Endothelial cell of umbilical vein (primary cell): ENCODE measurements at regions not wholly inside any gene's neighbourhood (a gene's known extent, or its start where the extent isn't known, plus 50 kb on each side); places are given as distances from the start of the nearest gene placed in this dataset.

Experiments
- BruUV-seq: library from RNA; stranded (reverse); fragments of 400-500 nt; replicated peaks from 2 replicates; lab custom pipeline; 2021; lab: Mats Ljungman, UMichigan
- CTCF ChIA-PET: fragments of 300-600, 350-600 bp; sonication (Branson Sonifier 250); formaldehyde crosslinking; loops from one replicate; lab custom pipeline; 2021; ENCODE audit warnings: antibody characterized with exemption, inconsistent platforms; lab: Charles Lee
- POLR2A ChIA-PET: fragments of 300-600, 350-600 bp; sonication (Branson Sonifier 250); formaldehyde crosslinking; loops from one replicate; lab custom pipeline; 2021; ENCODE audit warnings: antibody characterized with exemption, inconsistent platforms; lab: Charles Lee
- DNase-seq: peaks from one replicate; pipeline ENCODE4 v3.0.0-alpha.2; 2011; ENCODE audit warnings: low read depth, low spot score
- FAIRE-seq: peaks from 2 replicates; lab custom pipeline; 2011; peaks lifted over from hg19 to GRCh38; lab: Jason Lieb, UNC
- H2AFZ ChIP-seq: 2 replicates; pipeline ENCODE4 v1.6.0; 2012; ENCODE audit warnings: low read depth, low read length, control low read depth, inconsistent platforms
- H3K27ac ChIP-seq: 2 replicates; pipeline ENCODE4 v1.5.1; 2011; ENCODE audit warnings: low read depth, mild to moderate bottlenecking, control low read depth, low read length, moderate library complexity; ENCODE audit not compliant: insufficient read depth
- H3K27me3 ChIP-seq, 2 experiments: 2 replicates each; pipeline versions ENCODE4 v1.6.0 to v1.6.1; 2011; ENCODE audit warnings: low read length in 2 of 2, mixed read lengths in 1 of 2; ENCODE audit not compliant: control insufficient read depth in 2 of 2, insufficient read depth in 2 of 2
- H3K36me3 ChIP-seq, 2 experiments: 2 replicates in 1 of 2; 3 replicates in 1 of 2; pipeline ENCODE4 v1.5.1; 2011; ENCODE audit warnings: low read length in 2 of 2, mild to moderate bottlenecking in 1 of 2, moderate library complexity in 1 of 2; ENCODE audit not compliant: control insufficient read depth in 2 of 2, insufficient read depth in 2 of 2; ENCODE audit errors: extremely low read depth in 1 of 2
- H3K4me1 ChIP-seq: 3 replicates; pipeline ENCODE4 v1.5.1; 2011; ENCODE audit warnings: mild to moderate bottlenecking, low read length; ENCODE audit not compliant: control insufficient read depth, insufficient read depth; ENCODE audit errors: extremely low read depth
- H3K4me2 ChIP-seq: 2 replicates; pipeline ENCODE4 v1.6.1; 2011; ENCODE audit warnings: low read length, control low read depth, mixed read lengths; ENCODE audit not compliant: insufficient read depth
- H3K4me3 ChIP-seq, 3 experiments: fragments of 200-600 bp in 1 of 3; sonication (generic), shearing (Covaris generic) in 1 of 3; replicated peaks in 1 of 3; 2 replicates each; pipeline ENCODE4 v1.5.1; 2011 to 2016; ENCODE audit warnings: control low read depth in 3 of 3, low read length in 3 of 3, mild to moderate bottlenecking in 2 of 3, inconsistent platforms in 1 of 3, low read depth in 1 of 3, moderate library complexity in 1 of 3; ENCODE audit not compliant: insufficient read depth in 1 of 3
- H3K79me2 ChIP-seq: 2 replicates; pipeline ENCODE4 v1.6.0; 2012; ENCODE audit warnings: low read length, inconsistent platforms; ENCODE audit not compliant: control insufficient read depth, insufficient read depth
- H3K9ac ChIP-seq: replicated peaks from 2 replicates; pipeline ENCODE3; 2011; ENCODE audit warnings: low read length, control low read depth; ENCODE audit not compliant: insufficient read depth; ENCODE audit errors: extremely low read depth
- H3K9me1 ChIP-seq: replicated peaks from 3 replicates; pipeline ENCODE4 v1.6.0; 2011; ENCODE audit warnings: mild to moderate bottlenecking, low read length; ENCODE audit not compliant: control insufficient read depth, insufficient read depth; ENCODE audit errors: extremely low read depth
- H3K9me3 ChIP-seq: replicated peaks from 2 replicates; pipeline ENCODE4 v1.5.1; 2012; ENCODE audit warnings: low read length, inconsistent platforms; ENCODE audit not compliant: control insufficient read depth, insufficient read depth
- H4K20me1 ChIP-seq: replicated peaks from 2 replicates; pipeline ENCODE3; 2011; ENCODE audit warnings: mild to moderate bottlenecking, low read length; ENCODE audit not compliant: control insufficient read depth, insufficient read depth; ENCODE audit errors: extremely low read depth
- EZH2 ChIP-seq: IDR thresholded peaks from 2 replicates; pipeline ENCODE4 v1.6.1; 2012; ENCODE audit warnings: borderline replicate concordance, low read depth, mild to moderate bottlenecking, moderate library complexity, low read length, inconsistent platforms; ENCODE audit not compliant: severe bottlenecking
- FOS ChIP-seq: IDR thresholded peaks from 2 replicates; pipeline ENCODE4 v1.6.1; 2011; ENCODE audit warnings: mild to moderate bottlenecking, low read length, moderate library complexity, borderline replicate concordance; ENCODE audit not compliant: insufficient read depth
- GATA2 ChIP-seq: IDR thresholded peaks from 2 replicates; pipeline ENCODE4 v1.7.0; 2011; ENCODE audit warnings: low read depth, mild to moderate bottlenecking, moderate library complexity, mixed read lengths, low read length; ENCODE audit not compliant: insufficient read length, insufficient read depth
- POLR2A ChIP-seq: IDR thresholded peaks from 2 replicates; pipeline ENCODE4 v1.6.1; 2012; ENCODE audit warnings: low read depth, mild to moderate bottlenecking, control low read depth, low read length
- dilution Hi-C: fragments of 300-500 bp; cut with MboI; formaldehyde crosslinking; loops from one replicate; pipeline ENCODE4 v1.15.0; 2019; ENCODE audit warnings: low sequenced_read_pairs; ENCODE audit not compliant: extremely low pct_ligation_motif_present
- intact Hi-C: fragments of 100-400 bp; cut with micrococcal nuclease; formaldehyde crosslinking; loops from one replicate; pipeline ENCODE4 v1.10.0; 2022
- TF ChIP-seq, protein P1 (sequence below), 2 donors: IDR thresholded peaks; 1 replicate in 1 of 2; 2 replicates in 1 of 2; pipeline ENCODE4 v1.5.1; 2011; ENCODE audit warnings: low read length in 2 of 2, mild to moderate bottlenecking in 2 of 2, moderate library complexity in 2 of 2, control low read depth in 1 of 2, inconsistent platforms in 1 of 2, low read depth in 1 of 2; ENCODE audit not compliant: insufficient read depth in 1 of 2; ENCODE audit errors: extremely low read depth in 1 of 2
- TF ChIP-seq, protein P2 (sequence below): IDR thresholded peaks from 2 replicates; pipeline ENCODE4 v1.6.1; 2011; ENCODE audit not compliant: insufficient read depth, insufficient read length

DNA sequence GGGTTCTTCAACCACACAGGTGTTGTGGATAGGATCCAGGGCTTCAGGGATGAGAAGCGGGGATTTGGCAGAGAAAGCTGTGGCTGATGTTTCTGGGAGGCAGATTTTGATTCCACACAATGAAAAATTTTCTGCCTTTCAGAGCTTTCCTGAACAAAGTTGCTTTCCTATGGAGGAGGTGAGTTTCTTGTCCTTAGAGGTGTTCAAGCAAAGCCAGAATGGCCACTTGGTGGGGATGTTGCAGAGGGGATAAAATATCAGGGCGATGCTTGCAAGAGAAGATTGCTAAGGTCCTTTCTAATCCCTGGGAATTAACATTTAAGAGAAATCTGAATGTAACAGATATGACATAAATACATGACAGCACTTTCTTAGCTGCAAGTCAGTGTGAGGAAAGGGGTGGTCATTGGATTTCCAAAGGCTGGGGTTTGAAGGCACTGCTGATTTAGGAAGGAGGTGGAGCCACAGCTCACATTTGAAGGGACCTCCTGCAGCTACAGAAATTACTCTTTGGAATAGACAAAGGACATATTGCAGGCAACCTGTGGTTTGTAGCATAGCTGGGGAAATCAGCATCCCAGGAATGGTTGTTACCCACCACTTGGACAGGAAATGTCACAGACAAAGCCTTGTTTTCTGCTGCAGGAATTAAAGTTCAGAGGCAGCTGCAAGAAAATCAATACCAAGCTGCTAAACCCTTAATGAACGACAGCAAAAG lies 271.1 kb upstream of the CHD6 start:
- ChIA-PET CTCF (no interaction called here), POLR2A (no interaction called here)
- BruUV-seq, result no TSS peak
- Histone ChIP-seq H3K79me2 (no peaks in the 10 kb centered on the region), H3K27ac (no peak overlapping the region), H2AFZ (no peak overlapping the region), H3K27me3 (no peaks in the 10 kb centered on the region), H3K4me3 (no peak overlapping the region), H3K4me2 (no peak overlapping the region), H3K9me1 (no peaks in the 10 kb centered on the region), H3K9ac (no peak overlapping the region), H4K20me1 (no peaks in the 10 kb centered on the region), H3K4me1 (no peaks in the 10 kb centered on the region), H3K9me3 (no peaks in the 10 kb centered on the region), H3K36me3 (no peaks in the 10 kb centered on the region)
- FAIRE-seq (no peak), DNase-seq (no peak)
- TF ChIP-seq GATA2 (no peak), EZH2 (no peak), FOS (no peak), POLR2A (no peak)
- TF ChIP-seq, protein P1, sequence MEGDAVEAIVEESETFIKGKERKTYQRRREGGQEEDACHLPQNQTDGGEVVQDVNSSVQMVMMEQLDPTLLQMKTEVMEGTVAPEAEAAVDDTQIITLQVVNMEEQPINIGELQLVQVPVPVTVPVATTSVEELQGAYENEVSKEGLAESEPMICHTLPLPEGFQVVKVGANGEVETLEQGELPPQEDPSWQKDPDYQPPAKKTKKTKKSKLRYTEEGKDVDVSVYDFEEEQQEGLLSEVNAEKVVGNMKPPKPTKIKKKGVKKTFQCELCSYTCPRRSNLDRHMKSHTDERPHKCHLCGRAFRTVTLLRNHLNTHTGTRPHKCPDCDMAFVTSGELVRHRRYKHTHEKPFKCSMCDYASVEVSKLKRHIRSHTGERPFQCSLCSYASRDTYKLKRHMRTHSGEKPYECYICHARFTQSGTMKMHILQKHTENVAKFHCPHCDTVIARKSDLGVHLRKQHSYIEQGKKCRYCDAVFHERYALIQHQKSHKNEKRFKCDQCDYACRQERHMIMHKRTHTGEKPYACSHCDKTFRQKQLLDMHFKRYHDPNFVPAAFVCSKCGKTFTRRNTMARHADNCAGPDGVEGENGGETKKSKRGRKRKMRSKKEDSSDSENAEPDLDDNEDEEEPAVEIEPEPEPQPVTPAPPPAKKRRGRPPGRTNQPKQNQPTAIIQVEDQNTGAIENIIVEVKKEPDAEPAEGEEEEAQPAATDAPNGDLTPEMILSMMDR (IDR thresholded peaks at IDR 0.05; ENCODE audit: extremely low read depth in 1 of 2, insufficient read depth in 1 of 2, low read depth in 1 of 2, low read length in 2 of 2), result no peak
- TF ChIP-seq, protein P2, sequence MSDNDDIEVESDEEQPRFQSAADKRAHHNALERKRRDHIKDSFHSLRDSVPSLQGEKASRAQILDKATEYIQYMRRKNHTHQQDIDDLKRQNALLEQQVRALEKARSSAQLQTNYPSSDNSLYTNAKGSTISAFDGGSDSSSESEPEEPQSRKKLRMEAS, result no peak
- intact Hi-C loops (loop anchor here (10.0 kb wide), 1 partner anchor 1724 kb away; no protein-coding TSS in a partner anchor), dilution Hi-C loops (no loop called here)
